ENCODE measurements at regions not wholly inside any gene's neighbourhood (a gene's known extent, or its start where the extent isn't known, plus 50 kb on each side); places are given as distances from the start of the nearest gene placed in this dataset.
"Not testable (repeated sequence)": the region's sequence is repeated elsewhere in the genome, so short reads cannot be mapped to it uniquely, and the experiment has no call there.

DNA sequence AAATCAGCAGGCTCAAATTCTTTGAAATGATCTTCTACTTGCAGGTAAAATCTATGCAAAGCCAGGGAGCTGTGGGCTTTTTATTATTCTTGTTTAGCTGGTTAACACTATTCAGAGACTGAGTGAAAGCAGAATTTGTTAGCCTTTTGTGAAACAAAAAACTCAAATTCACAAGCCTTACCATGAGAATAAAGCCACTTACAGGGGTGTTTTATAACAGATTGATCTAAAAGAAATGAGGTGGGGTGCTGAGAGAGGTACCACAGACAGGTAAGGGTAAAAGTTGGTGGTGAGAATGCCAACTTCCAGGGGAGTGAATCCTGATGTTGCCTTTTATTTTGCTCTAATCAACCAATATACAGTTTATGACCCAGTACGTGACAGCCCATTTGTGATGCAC lies 1585.6 kb downstream of the EFNA5 start:
- no peak for DNase-seq

GRCh38 chr5:106080535-106080934 lies 1590.2 kb downstream of the EFNA5 start:
- no peak for DNase-seq

- no peak for DNase-seq
These were observed 1594.1 kb downstream of the EFNA5 start for GRCh38 chr5:106076655-106077054.

DNA sequence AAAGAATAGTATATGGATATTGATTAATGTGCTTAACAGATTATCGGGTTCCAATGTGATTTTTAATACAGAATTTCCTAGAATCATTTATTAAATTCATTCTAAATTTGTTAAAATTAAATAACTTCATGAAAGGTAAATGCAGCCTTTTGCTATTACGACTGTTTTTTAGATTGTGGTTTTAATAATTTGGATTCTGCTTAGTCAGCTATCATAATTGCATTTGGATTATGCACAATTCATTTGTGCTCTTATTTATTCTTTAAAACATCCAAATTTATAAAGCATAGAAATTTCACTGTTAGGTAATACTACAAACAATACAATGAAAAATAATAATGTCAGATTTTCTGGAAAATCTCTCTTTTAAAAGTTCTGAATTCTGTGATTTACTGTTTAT lies 1598.5 kb downstream of the EFNA5 start:
- no peak for DNase-seq

- DNase-seq, result no peak
These were observed 1623.4 kb downstream of the EFNA5 start for GRCh38 chr5:106047341-106047740.

GRCh38 chr5:106032069-106032468 lies 1638.7 kb downstream of the EFNA5 start:
- not testable (repeated sequence) for DNase-seq

GRCh38 chr5:106028314-106028713 lies 1642.4 kb downstream of the EFNA5 start:
- DNase-seq, result no peak

GRCh38 chr5:106020894-106021293 lies 1649.8 kb downstream of the EFNA5 start:
- no peak for DNase-seq

DNA sequence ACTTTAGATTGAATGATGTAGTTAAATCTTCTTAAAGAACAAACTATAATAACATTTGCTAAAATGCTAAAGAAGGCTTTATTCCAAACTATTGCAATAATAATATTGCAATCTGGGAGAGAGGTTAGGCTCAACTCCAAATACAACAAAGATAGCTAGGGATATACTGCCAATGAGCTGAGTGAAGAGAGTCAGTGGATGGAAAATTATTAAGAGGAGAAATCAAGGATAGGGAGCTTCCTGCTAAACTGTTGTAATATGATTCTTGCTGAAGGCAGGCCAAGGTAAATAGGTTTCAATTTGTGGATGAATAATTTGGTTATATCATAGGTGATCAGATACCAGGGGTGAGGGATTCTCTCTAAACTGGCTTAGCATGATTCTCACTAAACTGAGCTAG lies 1651.5 kb downstream of the EFNA5 start:
- no peak for DNase-seq

DNA sequence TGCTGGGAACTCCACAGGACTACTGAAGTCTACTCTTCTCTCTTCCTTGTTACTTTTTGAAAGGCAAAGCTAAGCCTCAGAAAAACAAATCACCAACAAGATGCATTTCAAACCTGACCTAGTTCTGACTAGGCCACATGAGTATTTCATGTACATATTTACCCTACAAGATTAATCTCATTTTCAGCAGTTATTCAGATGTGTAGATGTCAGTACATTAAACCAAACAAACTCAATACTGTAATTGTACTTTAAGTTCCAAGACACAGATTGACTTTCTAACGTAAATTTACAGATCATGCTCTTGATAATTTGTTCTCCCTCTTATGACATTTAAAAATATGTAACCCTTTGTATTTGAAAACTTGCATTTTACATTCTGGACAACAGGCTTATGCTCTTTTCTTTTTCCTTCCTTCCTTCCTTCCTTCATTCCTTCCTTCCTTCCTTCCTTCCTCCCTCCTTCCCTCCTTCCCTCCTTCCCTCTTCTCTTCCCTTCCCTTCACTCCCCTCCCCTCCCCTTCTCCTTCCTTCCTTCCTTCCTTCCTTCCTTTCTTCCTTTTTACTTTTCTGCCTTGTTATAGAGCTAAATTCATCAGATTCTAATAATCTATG lies 1653.4 kb downstream of the EFNA5 start:
- DNase-seq, result no peak

- DNase-seq, result no peak
These were observed 1656.5 kb downstream of the EFNA5 start for GRCh38 chr5:106014262-106014661.

DNA sequence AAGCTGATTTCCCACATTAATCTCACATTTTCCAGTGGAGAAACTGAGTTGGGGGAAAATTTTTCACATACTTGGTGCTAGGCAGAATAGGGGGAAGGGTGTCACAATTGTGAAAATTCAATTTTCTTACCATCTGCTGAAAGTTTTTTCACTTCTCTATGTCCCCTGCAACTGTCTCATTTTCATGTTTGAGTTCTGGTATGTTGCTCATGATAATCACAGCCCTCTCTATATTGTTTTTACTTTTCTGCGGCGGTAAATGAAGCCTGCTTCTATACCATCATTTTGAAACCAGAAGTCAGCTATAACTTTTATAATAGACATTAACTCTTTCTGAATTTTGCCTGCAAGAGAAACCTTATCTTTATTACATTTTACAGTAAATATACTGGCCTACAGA lies 1664.5 kb downstream of the EFNA5 start:
- DNase-seq, result no peak

DNA sequence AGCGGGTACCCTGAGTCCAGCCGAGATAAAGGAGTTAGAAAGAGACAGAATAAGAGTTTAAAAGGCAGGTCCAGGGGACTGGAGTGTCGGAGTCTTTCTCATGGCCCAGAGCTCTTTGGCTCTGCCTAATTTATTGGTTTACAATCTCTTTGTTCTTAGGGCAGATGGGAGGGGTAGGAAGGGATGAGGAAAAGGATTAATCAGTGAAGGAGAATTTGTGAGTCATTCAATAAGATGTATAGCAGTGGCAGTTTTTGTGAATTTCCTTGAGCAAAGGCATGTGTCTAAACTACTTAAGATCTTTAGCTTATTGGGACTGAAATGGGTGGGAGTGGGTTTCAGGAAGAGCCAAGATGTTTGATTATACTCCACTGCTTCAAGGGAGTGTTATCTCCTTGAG lies 1671.7 kb downstream of the EFNA5 start:
- DNase-seq, result not testable (repeated sequence)

GRCh38 chr5:105993027-105993426 lies 1677.7 kb downstream of the EFNA5 start:
- no peak for DNase-seq

- DNase-seq, result no peak
These were observed 1688.2 kb downstream of the EFNA5 start for GRCh38 chr5:105982526-105982925.

DNA sequence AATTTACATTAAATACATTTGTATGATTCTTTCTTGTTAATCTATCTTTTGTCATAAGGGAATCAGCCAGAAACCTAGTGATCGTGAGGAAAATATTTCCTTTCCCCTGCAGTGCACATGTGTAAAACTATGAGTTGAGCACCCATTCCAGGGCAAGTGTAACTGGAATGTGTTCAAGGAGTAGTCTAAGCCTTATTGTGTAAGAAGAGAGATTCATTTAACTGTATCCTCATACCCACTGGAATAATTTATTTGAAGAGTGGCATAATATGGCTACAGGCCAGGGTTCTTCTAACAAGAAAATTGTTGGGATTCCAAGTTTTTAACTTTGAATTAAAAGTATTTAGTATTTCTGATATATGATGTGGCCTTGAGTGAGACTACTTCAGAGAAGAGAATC lies 1692.7 kb downstream of the EFNA5 start:
- no peak for DNase-seq

DNA sequence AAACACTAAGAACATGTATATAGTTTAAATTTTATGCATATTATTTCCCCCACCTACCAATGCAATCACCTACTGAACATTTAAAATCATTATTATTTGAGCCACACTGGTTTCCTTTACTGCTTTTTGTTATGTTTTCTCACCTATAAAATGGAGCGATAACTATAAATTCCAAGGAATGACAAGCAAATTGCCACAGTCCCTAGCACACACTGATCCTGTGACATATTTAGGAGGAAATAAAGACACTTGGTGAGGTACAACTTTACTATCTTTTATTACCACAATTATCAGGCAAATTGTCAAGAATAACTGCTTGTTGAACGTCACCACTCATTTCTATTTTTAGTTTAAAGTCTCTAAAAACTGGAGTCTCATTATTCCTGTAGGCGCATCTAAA lies 1693.6 kb downstream of the EFNA5 start:
- DNase-seq, result no peak

- no peak for DNase-seq
These were observed 1699.8 kb downstream of the EFNA5 start for GRCh38 chr5:105970919-105971318.

- DNase-seq, result no peak
These were observed 1701.8 kb downstream of the EFNA5 start for GRCh38 chr5:105968981-105969380.

GRCh38 chr5:105963696-105964255 lies 1707.0 kb downstream of the EFNA5 start:
- DNase-seq, result no peak

GRCh38 chr5:105961572-105961971 lies 1709.2 kb downstream of the EFNA5 start:
- DNase-seq, result no peak

DNA sequence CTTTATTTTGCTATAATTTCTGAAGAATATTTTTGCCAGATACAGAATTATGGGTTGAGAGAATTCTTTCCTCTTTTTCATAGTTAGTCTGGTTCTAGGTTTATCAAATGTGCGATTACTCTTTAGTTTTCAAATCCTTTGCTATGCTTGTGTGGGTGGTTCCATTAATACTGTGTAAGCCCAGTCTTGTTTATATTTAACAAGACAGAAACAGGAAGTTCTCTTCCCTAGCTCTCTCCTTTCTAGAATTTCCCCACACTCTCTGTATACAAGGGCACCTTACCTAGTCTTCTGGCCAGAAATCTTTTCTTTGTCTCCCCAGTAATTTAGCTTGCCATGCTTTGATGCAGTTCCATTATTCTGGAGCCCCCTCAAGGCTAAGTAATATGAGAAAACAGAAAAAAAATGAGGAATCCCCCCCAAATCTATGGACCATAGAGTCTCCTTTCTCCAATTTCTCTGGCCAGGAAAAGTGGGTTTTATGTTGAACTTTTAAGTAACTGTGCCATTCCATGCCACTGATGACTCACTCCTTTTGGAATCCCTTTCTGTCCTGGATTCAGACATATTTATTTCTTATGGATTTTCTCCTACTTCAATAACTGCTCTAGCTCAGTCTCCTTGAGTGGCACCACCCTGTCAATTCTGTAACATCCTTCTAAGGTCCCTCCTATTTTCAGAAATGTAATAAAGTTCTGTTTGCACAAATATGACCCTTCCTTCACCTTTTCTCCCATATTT lies 1714.1 kb downstream of the EFNA5 start:
- DNase-seq, result no peak

DNA sequence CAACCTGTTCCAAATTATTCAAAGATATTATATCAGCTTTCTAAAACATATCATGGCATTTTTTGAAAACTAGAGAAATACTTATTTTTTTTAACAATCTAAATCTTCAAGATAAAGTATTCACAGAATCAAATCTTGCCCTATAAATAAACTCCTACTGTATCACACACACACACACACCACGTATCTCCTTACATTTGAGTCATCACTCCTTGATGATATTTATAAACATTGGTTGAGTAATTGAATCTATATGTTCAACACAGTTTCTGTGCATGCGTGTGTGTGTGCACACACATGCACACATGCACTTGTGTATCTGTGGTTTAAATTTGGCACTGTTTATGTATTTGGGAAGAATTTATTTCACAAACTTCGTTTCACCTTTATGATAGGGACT lies 1716.4 kb downstream of the EFNA5 start:
- DNase-seq, result no peak

- DNase-seq, result no peak
These were observed 1717.1 kb downstream of the EFNA5 start for GRCh38 chr5:105953616-105954015.

DNA sequence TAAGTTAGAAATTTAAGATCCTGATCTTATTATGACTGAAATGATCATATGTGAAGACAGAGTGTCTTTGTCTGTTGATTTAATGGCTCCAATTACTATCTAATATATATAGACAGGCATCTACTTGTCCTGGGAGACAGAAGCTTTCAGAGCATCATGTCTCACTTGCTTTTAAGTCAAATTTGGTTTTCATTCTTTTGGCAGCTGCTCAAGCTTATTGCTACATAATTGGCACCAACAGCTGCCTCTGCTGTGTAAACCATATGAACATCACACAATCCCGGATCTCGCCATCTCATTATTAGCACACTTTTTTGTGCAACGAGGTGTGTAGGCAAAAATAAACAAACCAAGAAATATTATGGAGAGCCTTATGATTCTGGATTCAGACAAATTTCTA lies 1717.9 kb downstream of the EFNA5 start:
- no peak for DNase-seq

Data from activated CD4-positive, alpha-beta T cell treated with anti-CD3 and anti-CD28 coated beads, Interleukin-2, amount 50 U/mL, for 16 hours (primary cell).